ENCODE measurements at regions not wholly inside any gene's neighbourhood (a gene's known extent, or its start where the extent isn't known, plus 50 kb on each side); places are given as distances from the start of the nearest gene placed in this dataset.
"Not testable (repeated sequence)": the region's sequence is repeated elsewhere in the genome, so short reads cannot be mapped to it uniquely, and the experiment has no call there.

- DNase-seq (ENCODE audit: low spot score), result no peak
These were observed 405.3 kb upstream of the RGMB start for GRCh38 chr5:98368141-98368540.

GRCh38 chr5:98372351-98372750 lies 401.1 kb upstream of the RGMB start:
- no peak for DNase-seq (ENCODE audit: low spot score)

DNA sequence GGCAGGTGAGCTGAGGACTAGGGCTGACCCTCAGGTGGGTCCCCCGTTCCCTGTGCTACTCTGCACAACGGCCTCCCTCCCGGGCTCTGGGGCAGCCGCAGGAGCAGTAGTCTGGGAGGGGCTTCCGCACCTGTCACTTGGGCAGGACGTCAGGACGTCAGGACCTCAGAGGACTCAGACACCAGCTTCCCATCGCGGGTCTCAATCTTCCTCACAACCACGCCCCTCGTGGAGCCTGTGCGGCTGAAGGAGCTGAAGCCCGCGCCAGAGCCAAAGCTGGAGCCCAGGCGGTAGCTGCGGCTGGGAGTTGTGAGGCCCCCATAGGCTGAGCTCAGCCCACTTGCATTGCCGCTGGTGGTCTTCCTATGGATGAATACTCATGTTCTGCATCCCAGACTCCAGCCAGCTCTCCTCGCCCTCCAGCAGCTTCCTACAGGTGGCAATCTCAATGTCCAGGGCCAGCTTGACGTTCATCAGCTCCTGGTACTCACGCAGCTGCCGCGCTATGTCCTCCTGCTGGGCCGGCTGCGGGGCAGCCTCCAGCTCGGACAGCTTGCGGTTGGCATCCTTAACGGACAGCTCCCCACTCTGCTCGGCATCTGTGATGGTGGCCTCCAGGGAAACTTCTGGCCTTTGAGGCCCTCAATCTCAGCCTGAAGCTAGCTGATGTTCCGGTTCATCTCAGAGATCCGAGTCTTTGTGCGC lies 381.4 kb upstream of the RGMB start:
- DNase-seq (ENCODE audit: low spot score), result no peak

DNA sequence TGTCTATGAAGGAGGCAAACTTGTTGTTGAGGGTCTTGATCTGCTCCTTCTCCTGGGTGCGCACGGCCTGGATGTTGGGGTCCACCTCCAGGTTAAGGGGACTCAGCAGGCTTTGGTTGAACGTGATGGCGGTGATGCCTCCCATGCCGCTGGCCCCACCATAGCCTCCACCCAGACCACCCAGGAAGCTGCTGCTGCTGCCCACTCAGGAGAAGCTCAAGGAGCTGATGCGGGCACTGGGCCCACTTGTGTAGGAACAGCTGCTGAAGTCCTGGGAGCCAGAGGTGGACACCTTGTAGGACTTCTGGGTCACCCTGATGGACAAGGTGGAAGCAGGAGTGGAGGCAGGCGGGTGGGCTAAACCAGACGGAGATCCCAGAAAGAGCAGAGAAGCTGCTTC lies 380.3 kb upstream of the RGMB start:
- not testable (repeated sequence) for DNase-seq (ENCODE audit: low spot score)

GRCh38 chr5:98397081-98397480 lies 376.4 kb upstream of the RGMB start:
- no peak for DNase-seq (ENCODE audit: low spot score)

DNA sequence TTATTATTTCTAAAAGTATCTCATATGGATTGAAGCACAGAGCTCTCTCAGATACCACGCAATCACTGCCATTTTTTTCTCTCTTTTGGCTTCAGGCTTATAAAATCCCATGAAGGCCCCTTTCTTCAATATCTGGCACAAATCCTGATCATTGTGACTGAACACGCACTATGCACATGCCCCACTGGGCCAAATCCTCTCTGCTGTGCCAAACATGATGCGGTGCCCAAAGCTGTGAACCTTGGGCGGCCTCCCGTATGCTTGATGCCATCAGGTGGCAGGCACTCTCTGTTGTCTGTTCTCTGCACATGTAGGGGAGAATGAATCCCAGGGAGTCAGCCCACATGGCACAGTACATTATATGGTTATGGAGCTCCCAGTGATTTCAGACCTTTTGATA lies 375.0 kb upstream of the RGMB start:
- no peak for DNase-seq (ENCODE audit: low spot score)

- no peak for DNase-seq (ENCODE audit: low spot score)
These were observed 371.8 kb upstream of the RGMB start for GRCh38 chr5:98401656-98402055.

DNA sequence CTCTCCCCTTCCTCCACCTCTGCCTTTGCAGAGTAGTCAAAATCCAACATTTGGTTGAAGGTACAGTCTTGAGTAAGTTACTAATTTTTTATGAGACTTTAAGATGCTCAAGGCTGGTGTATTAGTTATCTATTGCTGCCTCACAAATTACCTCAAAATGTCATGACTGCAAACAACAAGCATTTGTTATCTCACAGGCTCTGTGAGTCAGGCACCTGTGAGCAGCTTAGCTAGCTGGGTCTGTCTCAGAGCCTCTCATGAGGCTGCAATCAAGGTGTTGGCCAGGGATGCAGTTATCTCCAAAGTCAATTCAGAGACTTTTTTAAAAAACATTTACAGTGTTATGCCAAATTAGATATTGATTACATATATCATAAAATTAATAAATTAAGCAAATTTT lies 371.3 kb upstream of the RGMB start:
- no peak for DNase-seq (ENCODE audit: low spot score)

DNA sequence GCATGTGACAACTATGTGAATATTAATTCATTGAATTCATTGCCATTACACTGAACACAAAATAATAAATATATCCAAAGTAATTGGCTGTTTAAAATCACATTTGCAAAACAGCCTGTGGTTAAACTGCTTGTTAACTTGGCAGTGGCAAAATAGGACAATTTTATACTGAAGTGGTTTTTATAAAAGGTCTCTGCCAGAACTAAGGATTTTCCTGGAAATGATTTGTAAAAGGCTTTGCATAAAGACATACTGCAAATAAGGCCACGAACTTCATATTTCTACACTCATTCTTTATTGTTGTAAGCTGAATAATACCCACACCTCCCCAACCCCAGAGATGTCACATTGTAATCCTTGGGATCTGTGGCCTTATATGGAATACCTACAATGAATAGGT lies 370.3 kb upstream of the RGMB start:
- DNase-seq (ENCODE audit: low spot score), result no peak

- DNase-seq (ENCODE audit: low spot score), result no peak
These were observed 358.5 kb upstream of the RGMB start for GRCh38 chr5:98414938-98415337.

- DNase-seq (ENCODE audit: low spot score), result no peak
These were observed 357.8 kb upstream of the RGMB start for GRCh38 chr5:98415663-98416062.

GRCh38 chr5:98416541-98416940 lies 356.9 kb upstream of the RGMB start:
- DNase-seq (ENCODE audit: low spot score), result no peak

- no peak for DNase-seq (ENCODE audit: low spot score)
These were observed 353.6 kb upstream of the RGMB start for GRCh38 chr5:98419825-98420224.

GRCh38 chr5:98424681-98425450 lies 348.6 kb upstream of the RGMB start:
- no peak for DNase-seq (ENCODE audit: low spot score)

GRCh38 chr5:98425640-98426039 lies 347.8 kb upstream of the RGMB start:
- no peak for DNase-seq (ENCODE audit: low spot score)

DNA sequence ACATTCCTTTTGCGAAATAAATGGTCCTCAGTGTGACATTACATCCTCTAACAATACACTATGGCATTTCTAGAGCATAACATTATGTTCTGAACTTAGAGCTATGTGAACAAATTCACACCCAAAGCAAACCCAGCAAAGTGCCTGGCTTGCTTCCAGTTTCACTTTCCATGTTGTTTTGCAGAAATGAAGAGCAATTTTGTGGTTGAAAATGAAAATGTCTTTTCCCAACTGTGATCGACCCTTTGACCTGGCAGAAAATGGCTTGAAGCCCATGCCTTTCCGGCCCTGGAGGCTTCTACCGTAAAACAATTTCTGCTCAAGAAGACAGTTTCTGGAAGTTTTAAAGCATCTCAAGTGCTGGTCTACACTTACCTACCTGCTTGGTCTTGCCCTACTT lies 344.7 kb upstream of the RGMB start:
- no peak for DNase-seq (ENCODE audit: low spot score)

DNA sequence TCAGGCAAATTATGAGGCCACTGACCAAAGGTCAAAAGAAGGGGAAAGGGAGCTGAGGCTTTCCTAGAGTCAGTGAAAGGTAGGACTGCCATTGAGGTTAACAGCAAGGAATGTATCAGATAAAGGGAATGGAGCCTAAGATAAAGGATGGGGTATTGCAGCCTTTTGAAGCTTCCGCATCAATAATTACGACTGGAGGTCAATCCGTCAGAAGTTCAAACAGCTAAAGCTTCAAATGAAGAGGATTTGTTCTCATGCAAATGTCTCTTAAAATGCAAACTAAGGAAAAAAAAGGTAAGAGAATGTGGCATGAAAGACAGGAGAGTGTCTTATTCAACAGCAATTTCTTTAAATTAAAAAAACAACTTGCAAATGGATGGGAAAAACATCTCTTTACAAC lies 341.1 kb upstream of the RGMB start:
- no peak for DNase-seq (ENCODE audit: low spot score)

GRCh38 chr5:98433022-98433421 lies 340.4 kb upstream of the RGMB start:
- DNase-seq (ENCODE audit: low spot score), result no peak

DNA sequence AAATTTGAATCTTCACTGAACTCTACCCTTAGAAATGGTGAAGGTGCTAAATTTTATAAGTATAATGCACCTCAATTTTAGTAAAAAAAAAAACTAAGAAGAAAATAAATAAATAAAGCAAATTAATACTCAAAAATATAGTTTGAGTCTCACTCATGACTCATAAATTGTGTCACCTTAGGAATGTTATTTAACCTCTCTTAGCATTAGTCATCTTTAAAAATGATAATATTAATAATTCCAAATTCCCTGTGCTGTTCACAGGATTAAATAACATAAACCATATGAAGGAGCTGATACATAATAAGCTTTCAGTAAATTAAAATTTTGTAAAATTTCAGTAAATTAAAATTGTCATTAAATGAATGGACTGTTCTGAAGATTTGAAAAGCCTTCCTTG lies 339.8 kb upstream of the RGMB start:
- no peak for DNase-seq (ENCODE audit: low spot score)

- no peak for DNase-seq (ENCODE audit: low spot score)
These were observed 336.8 kb upstream of the RGMB start for GRCh38 chr5:98436667-98437066.

- DNase-seq (ENCODE audit: low spot score), result no peak
These were observed 331.0 kb upstream of the RGMB start for GRCh38 chr5:98442448-98442847.

- no peak for DNase-seq (ENCODE audit: low spot score)
These were observed 329.6 kb upstream of the RGMB start for GRCh38 chr5:98443881-98444280.

DNA sequence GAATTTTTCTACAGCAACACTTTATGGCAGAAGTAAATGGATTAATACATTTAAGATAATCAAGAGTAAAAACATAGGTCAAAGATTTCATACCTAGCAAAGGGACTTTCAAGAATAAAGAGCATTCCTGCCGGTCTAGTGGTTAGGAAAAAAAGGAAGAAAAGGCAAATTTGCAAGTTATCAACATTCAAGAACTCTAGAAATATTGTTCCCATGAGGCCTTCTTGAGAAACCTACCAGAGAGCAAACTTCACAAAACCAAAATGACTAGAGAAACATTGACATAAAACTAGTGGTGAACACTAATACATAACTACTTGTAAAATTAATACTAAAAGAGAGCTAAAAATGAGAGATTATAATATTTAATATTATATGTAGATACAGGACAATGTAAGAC lies 320.2 kb upstream of the RGMB start:
- no peak for DNase-seq (ENCODE audit: low spot score)

- no peak for DNase-seq (ENCODE audit: low spot score)
These were observed 319.1 kb upstream of the RGMB start for GRCh38 chr5:98454407-98454806.
